H9 (cell line): ENCODE measurements at regions not wholly inside any gene's neighbourhood (a gene's known extent, or its start where the extent isn't known, plus 50 kb on each side); places are given as distances from the start of the nearest gene placed in this dataset.

Experiments used
- DNase-seq: peaks from one replicate; pipeline ENCODE4 v3.0.0-alpha.2; 2017
- H2AFZ ChIP-seq: one replicate; pipeline ENCODE4 v1.6.1; 2013; ENCODE audit warnings: mild to moderate bottlenecking, low read length, control low read depth, moderate library complexity
- H2AK5ac ChIP-seq: 2 replicates; pipeline ENCODE4 v1.6.1; 2013; ENCODE audit warnings: low read length, control low read depth, mixed read lengths; ENCODE audit not compliant: insufficient read length
- H2BK120ac ChIP-seq: one replicate; pipeline ENCODE4 v1.6.1; 2013; ENCODE audit warnings: low read depth, mild to moderate bottlenecking, low read length, control low read depth, inconsistent platforms; ENCODE audit not compliant: poor library complexity, severe bottlenecking
- H2BK12ac ChIP-seq: 2 replicates; pipeline ENCODE4 v1.6.1; 2013; ENCODE audit warnings: low read length, control low read depth, mixed read lengths, low read depth; ENCODE audit not compliant: insufficient read length
- H2BK15ac ChIP-seq: 2 replicates; pipeline ENCODE4 v1.6.1; 2013; ENCODE audit warnings: low read depth, low read length, control low read depth
- H2BK20ac ChIP-seq: one replicate; pipeline ENCODE4 v1.6.1; 2013; ENCODE audit warnings: low read depth, mild to moderate bottlenecking, low read length, control low read depth, inconsistent platforms; ENCODE audit not compliant: poor library complexity, severe bottlenecking
- H2BK5ac ChIP-seq: 2 replicates; pipeline ENCODE4 v1.6.1; 2013; ENCODE audit warnings: low read length, control low read depth, mixed read lengths; ENCODE audit not compliant: insufficient read length
- H3K14ac ChIP-seq: 2 replicates; pipeline ENCODE4 v1.6.1; 2013; ENCODE audit warnings: low read length, control low read depth; ENCODE audit not compliant: insufficient read depth
- H3K18ac ChIP-seq: 2 replicates; pipeline ENCODE4 v1.6.1; 2013; ENCODE audit warnings: low read depth, mild to moderate bottlenecking, mixed read lengths, low read length, control low read depth; ENCODE audit not compliant: insufficient read length
- H3K23ac ChIP-seq: 2 replicates; pipeline ENCODE4 v1.6.1; 2013; ENCODE audit warnings: low read length, control low read depth, mixed read lengths, low read depth; ENCODE audit not compliant: insufficient read length
- H3K23me2 ChIP-seq: 2 replicates; pipeline ENCODE4 v1.6.1; 2013; ENCODE audit warnings: low read depth, mild to moderate bottlenecking, mixed read lengths, low read length, control low read depth; ENCODE audit not compliant: insufficient read length, poor library complexity, severe bottlenecking
- H3K27ac ChIP-seq: 2 replicates; pipeline ENCODE4 v1.5.1; 2013; ENCODE audit warnings: low read length, control low read depth, mixed read lengths, low read depth; ENCODE audit not compliant: insufficient read length
- H3K27me3 ChIP-seq: 2 replicates; pipeline ENCODE4 v1.6.1; 2013; ENCODE audit warnings: low read length, control low read depth, inconsistent platforms; ENCODE audit not compliant: insufficient read depth
- H3K4ac ChIP-seq: 2 replicates; pipeline ENCODE4 v1.6.1; 2013; ENCODE audit warnings: low read depth, mild to moderate bottlenecking, control low read depth, inconsistent platforms, low read length, moderate library complexity
- H3K4me1 ChIP-seq: 2 replicates; pipeline ENCODE4 v1.6.1; 2013; ENCODE audit warnings: low read length, control low read depth, inconsistent platforms; ENCODE audit not compliant: insufficient read depth
- H3K4me2 ChIP-seq: 2 replicates; pipeline ENCODE4 v1.6.1; 2013; ENCODE audit warnings: low read length, control low read depth, mixed read lengths; ENCODE audit not compliant: insufficient read length, insufficient read depth
- H3K56ac ChIP-seq: 2 replicates; pipeline ENCODE4 v1.6.1; 2013; ENCODE audit warnings: low read depth, mild to moderate bottlenecking, mixed read lengths, low read length, control low read depth; ENCODE audit not compliant: insufficient read length
- H3K79me1 ChIP-seq: 2 replicates; pipeline ENCODE4 v1.6.1; 2013; ENCODE audit warnings: low read depth, mild to moderate bottlenecking, moderate library complexity, low read length, control low read depth, inconsistent platforms; ENCODE audit not compliant: insufficient read depth, poor library complexity, severe bottlenecking
- H3K79me2 ChIP-seq: 2 replicates; pipeline ENCODE4 v1.6.1; 2013; ENCODE audit warnings: low read length, control low read depth, inconsistent platforms; ENCODE audit not compliant: insufficient read depth
- H3K9ac ChIP-seq: 2 replicates; pipeline ENCODE4 v1.6.1; 2013; ENCODE audit warnings: low read length, control low read depth, mixed read lengths; ENCODE audit not compliant: insufficient read length; ENCODE audit errors: extremely low read depth
- H3K9me3 ChIP-seq: one replicate; pipeline ENCODE4 v1.6.1; 2013; ENCODE audit warnings: low read depth, low read length, inconsistent platforms; ENCODE audit not compliant: control insufficient read depth
- H3T11ph ChIP-seq: one replicate; pipeline ENCODE4 v1.6.1; 2013; ENCODE audit warnings: mild to moderate bottlenecking, low read length, control low read depth, inconsistent platforms
- H4K20me1 ChIP-seq: one replicate; pipeline ENCODE4 v1.6.1; 2013; ENCODE audit not compliant: control insufficient read depth, insufficient read length, insufficient read depth
- H4K5ac ChIP-seq: 2 replicates; pipeline ENCODE4 v1.6.1; 2013; ENCODE audit warnings: low read depth, mild to moderate bottlenecking, mixed read lengths, low read length, control low read depth; ENCODE audit not compliant: insufficient read length
- H4K8ac ChIP-seq: replicated peaks from 2 replicates; pipeline ENCODE4 v1.6.1; 2013; ENCODE audit warnings: low read length, control low read depth, mixed read lengths, low read depth; ENCODE audit not compliant: insufficient read length
- H4K91ac ChIP-seq: 2 replicates; pipeline ENCODE4 v1.6.1; 2013; ENCODE audit warnings: low read depth, mild to moderate bottlenecking, moderate library complexity, mixed read lengths, low read length, control low read depth; ENCODE audit not compliant: insufficient read length
- H3K27ac Mint-ChIP-seq, 3 experiments: 2 replicates in 2 of 3; 3 replicates in 1 of 3; pipeline ENCODE4 v1.8.0; 2020 to 2021; ENCODE audit warnings: mixed read lengths in 3 of 3, mild to moderate bottlenecking in 1 of 3, moderate library complexity in 1 of 3
- H3K27me3 Mint-ChIP-seq: 2 replicates; pipeline ENCODE4 v1.8.0; 2021; ENCODE audit warnings: low read depth, mild to moderate bottlenecking, moderate library complexity, mixed read lengths
- H3K36me3 Mint-ChIP-seq, 3 experiments: 2 replicates in 2 of 3; 3 replicates in 1 of 3; pipeline ENCODE4 v1.8.0; 2020 to 2021; ENCODE audit warnings: low read depth in 3 of 3, mixed read lengths in 3 of 3; ENCODE audit not compliant: insufficient read depth in 1 of 3
- H3K4me1 Mint-ChIP-seq, 2 experiments: 2 replicates each; pipeline ENCODE4 v1.8.0; 2020; ENCODE audit warnings: mixed read lengths in 2 of 2
- H3K4me3 Mint-ChIP-seq, 2 experiments: 2 replicates in 1 of 2; 3 replicates in 1 of 2; pipeline ENCODE4 v1.8.0; 2020 to 2021; ENCODE audit warnings: mild to moderate bottlenecking in 2 of 2, mixed read lengths in 2 of 2, moderate library complexity in 1 of 2
- H3K9me3 Mint-ChIP-seq, 2 experiments: 2 replicates in 1 of 2; 3 replicates in 1 of 2; pipeline ENCODE4 v1.8.0; 2020; ENCODE audit warnings: mild to moderate bottlenecking in 2 of 2, mixed read lengths in 2 of 2, moderate library complexity in 1 of 2
- CTCF ChIP-seq: fragments of 200-600 bp; sonication (generic); conservative IDR thresholded peaks from 3 replicates; pipeline ENCODE4 v1.8.0; 2021; ENCODE audit warnings: antibody characterized with exemption, mild to moderate bottlenecking
- WGBS: extraction: QIAGEN DNeasy Blood & Tissue Kit; methylation state at CpG from one replicate; pipeline ENCODE4 v1.1.7; 2013; ENCODE audit warnings: missing lambda C conversion rate, low lambda C conversion rate, mixed read lengths; ENCODE audit not compliant: insufficient read length; ENCODE audit errors: extremely low coverage; 5-methylcytosine and 5-hydroxymethylcytosine counted together

GRCh38 chr4:29309050-29309449 is 1411.1 kb upstream of the PCDH7 start:
- no peak for TF ChIP-seq CTCF
- Histone ChIP-seq H3K23ac (no peak overlapping the region), H3K27ac (no peak overlapping the region), H3K79me1 (no peaks in the 10 kb centered on the region), H4K8ac (no peak overlapping the region), H3K4me1 (no peaks in the 10 kb centered on the region), H3K4ac (no peak overlapping the region), H3K14ac (no peak overlapping the region), H3K27me3 (no peaks in the 10 kb centered on the region), H3T11ph (no peak overlapping the region), H2BK15ac (no peak overlapping the region), H3K23me2 (no peaks in the 10 kb centered on the region), H2BK12ac (no peak overlapping the region), H2AK5ac (no peak overlapping the region), H2BK5ac (no peak overlapping the region), H4K20me1 (no peaks in the 10 kb centered on the region), H3K18ac (no peak overlapping the region), H3K79me2 (no peaks in the 10 kb centered on the region), H2BK120ac (no peak overlapping the region), H3K4me2 (no peak overlapping the region), H4K5ac (no peak overlapping the region), H3K56ac (no peak overlapping the region), H3K9ac (no peak overlapping the region), H3K9me3 (no peaks in the 10 kb centered on the region), H4K91ac (no peak overlapping the region), H2AFZ (no peak overlapping the region), H2BK20ac (no peak overlapping the region)
- H3K27ac Mint-ChIP-seq = no peak overlapping the region
- H3K4me1 Mint-ChIP-seq = peaks cover 0 to 3% of the 10 kb centered on the region in 2 experiments; a peak in 2 of 4 replicates
- no peaks in the 10 kb centered on the region for H3K36me3 Mint-ChIP-seq
- H3K27me3 Mint-ChIP-seq = no peaks in the 10 kb centered on the region
- DNase-seq = no peak
- no CpG with 5 or more reads among the region's 3 CpGs for WGBS
- no peaks in the 10 kb centered on the region for H3K9me3 Mint-ChIP-seq
- no peak overlapping the region for H3K4me3 Mint-ChIP-seq
